ENCODE measurements at regions not wholly inside any gene's neighbourhood (a gene's known extent, or its start where the extent isn't known, plus 50 kb on each side); places are given as distances from the start of the nearest gene placed in this dataset.

DNA sequence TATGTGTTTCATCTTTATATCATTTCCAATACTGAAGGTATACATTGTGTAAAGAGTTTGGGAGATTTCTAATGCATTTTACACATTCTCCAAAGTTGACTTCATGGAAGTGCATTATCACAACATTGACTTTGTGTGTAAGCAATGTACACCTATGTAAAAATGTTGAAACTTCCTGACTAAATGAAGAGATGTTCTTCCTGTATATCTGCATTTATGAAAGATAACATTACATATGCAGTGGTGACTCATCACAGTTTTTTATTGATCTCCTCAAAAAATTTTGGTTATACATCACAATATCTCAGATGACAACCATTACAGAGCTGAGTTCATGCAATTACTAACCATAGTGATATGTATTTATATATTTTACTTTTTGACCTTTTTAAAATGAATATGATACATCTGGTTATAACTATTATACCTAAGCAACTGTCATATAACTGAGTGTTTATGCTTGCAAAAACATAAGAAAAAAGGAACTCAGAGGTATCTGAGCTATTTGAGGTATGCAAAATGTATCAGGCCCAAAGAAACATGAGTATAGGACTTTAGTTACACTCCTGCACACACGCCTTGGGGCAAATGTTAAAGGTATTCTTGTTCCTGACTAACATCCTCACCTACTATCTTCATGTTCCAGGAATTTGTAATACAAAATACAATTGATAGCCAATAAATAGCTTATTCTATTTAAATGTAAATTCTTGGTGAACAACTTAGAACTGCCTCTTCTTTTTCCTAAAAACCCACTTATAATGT lies 88.2 kb upstream of the OLFM3 start:
- Histone ChIP-seq H3K4me3 (ENCODE audit: low read depth, low read length) (no peak overlapping the region), H3K9me3 (ENCODE audit: control insufficient read depth, insufficient read depth, low read length) (peaks cover 3% of the 10 kb centered on the region), H3K27me3 (ENCODE audit: control insufficient read depth, insufficient read depth, low read length) (no peaks in the 10 kb centered on the region), H3K27ac (ENCODE audit: low read depth, low read length) (no peak overlapping the region)
- TF ChIP-seq, protein P1, sequence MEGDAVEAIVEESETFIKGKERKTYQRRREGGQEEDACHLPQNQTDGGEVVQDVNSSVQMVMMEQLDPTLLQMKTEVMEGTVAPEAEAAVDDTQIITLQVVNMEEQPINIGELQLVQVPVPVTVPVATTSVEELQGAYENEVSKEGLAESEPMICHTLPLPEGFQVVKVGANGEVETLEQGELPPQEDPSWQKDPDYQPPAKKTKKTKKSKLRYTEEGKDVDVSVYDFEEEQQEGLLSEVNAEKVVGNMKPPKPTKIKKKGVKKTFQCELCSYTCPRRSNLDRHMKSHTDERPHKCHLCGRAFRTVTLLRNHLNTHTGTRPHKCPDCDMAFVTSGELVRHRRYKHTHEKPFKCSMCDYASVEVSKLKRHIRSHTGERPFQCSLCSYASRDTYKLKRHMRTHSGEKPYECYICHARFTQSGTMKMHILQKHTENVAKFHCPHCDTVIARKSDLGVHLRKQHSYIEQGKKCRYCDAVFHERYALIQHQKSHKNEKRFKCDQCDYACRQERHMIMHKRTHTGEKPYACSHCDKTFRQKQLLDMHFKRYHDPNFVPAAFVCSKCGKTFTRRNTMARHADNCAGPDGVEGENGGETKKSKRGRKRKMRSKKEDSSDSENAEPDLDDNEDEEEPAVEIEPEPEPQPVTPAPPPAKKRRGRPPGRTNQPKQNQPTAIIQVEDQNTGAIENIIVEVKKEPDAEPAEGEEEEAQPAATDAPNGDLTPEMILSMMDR (IDR thresholded peaks at IDR 0.05; ENCODE audit: low read depth, low read length) = no peak
- ChIA-PET POLR2A (no interaction called here), CTCF (no interaction called here)
- no peak for DNase-seq (ENCODE audit: low read depth, low spot score)

DNA sequence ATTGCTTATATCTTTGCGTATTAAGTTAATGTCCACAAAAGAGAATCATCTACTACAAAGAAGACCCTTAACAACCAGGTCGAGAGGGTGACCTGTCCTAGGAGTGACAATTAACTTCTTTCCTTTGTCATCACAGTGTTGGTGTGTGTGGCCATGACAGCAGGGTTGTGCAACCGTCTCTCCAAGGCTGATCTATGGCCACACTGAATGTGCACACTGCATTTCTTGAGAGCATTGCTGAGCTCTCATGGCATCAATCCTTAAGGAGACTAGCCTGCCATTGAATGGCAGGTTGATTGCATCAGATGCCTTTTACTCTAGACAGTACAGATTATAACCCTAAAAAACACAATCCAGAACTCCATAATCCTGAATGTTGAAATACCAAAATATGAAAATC lies 86.5 kb upstream of the OLFM3 start:
- Histone ChIP-seq H3K4me3 (ENCODE audit: low read depth, low read length) (no peak overlapping the region), H3K9me3 (ENCODE audit: control insufficient read depth, insufficient read depth, low read length) (peaks cover 3% of the 10 kb centered on the region), H3K27me3 (ENCODE audit: control insufficient read depth, insufficient read depth, low read length) (no peaks in the 10 kb centered on the region), H3K27ac (ENCODE audit: low read depth, low read length) (no peak overlapping the region)
- DNase-seq (ENCODE audit: low read depth, low spot score) = no peak
- CTCF ChIA-PET = no interaction called here
- POLR2A ChIA-PET = no interaction called here
- TF ChIP-seq, protein P1 (IDR thresholded peaks at IDR 0.05; ENCODE audit: low read depth, low read length) = no peak

DNA sequence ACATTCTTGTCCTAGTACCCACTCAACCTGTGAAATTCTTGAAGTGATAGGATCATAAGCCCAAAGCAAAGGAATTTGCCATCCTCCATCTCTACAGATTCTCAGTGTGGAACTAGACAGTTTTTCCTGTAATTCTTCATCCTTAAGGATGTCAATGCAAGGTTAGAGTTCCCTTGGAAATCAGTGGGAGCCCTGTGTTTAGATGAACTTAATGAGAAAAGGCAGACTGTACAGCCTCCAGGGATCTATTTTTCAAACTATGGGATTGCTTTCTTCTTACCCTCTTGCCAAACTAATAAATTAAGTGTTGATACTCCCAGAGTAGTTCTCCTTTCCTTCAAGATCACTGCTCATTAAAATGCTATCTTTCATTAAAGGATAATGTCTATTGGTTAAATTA lies 78.1 kb upstream of the OLFM3 start:
- no peak for DNase-seq (ENCODE audit: low read depth, low spot score)
- H3K9me3 ChIP-seq (ENCODE audit: control insufficient read depth, insufficient read depth, low read length) = no peaks in the 10 kb centered on the region
- H3K4me3 ChIP-seq (ENCODE audit: low read depth, low read length) = no peak overlapping the region
- TF ChIP-seq, protein P1 (IDR thresholded peaks at IDR 0.05; ENCODE audit: low read depth, low read length) = no peak
- H3K27me3 ChIP-seq (ENCODE audit: control insufficient read depth, insufficient read depth, low read length) = no peaks in the 10 kb centered on the region
- ChIA-PET POLR2A (no interaction called here), CTCF (no interaction called here)
- no peak overlapping the region for H3K27ac ChIP-seq (ENCODE audit: low read depth, low read length)

DNA sequence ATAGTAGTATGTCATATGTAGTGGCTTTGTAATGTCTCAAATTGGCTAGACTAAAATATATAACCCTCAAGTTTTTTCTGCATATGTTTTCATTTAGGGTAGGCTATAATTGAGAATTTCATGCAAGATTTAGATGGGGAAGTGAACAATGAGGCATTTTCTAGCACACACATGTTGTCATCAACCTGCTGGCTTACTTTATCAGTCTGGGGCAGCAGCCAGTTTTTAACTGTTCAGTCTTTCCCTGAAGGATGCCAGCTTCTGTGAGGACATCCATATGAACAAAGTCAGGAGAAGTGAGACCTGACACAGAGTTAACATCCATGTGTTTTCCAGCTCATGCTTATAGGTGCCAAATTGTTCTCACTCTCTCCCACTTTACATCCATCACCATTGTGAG lies 74.7 kb upstream of the OLFM3 start:
- Histone ChIP-seq H3K27me3 (ENCODE audit: control insufficient read depth, insufficient read depth, low read length) (no peaks in the 10 kb centered on the region), H3K4me3 (ENCODE audit: low read depth, low read length) (no peak overlapping the region), H3K9me3 (ENCODE audit: control insufficient read depth, insufficient read depth, low read length) (no peaks in the 10 kb centered on the region), H3K27ac (ENCODE audit: low read depth, low read length) (no peak overlapping the region)
- TF ChIP-seq, protein P1 (IDR thresholded peaks at IDR 0.05; ENCODE audit: low read depth, low read length) = no peak
- POLR2A ChIA-PET = no interaction called here
- CTCF ChIA-PET = no interaction called here
- no peak for DNase-seq (ENCODE audit: low read depth, low spot score)

DNA sequence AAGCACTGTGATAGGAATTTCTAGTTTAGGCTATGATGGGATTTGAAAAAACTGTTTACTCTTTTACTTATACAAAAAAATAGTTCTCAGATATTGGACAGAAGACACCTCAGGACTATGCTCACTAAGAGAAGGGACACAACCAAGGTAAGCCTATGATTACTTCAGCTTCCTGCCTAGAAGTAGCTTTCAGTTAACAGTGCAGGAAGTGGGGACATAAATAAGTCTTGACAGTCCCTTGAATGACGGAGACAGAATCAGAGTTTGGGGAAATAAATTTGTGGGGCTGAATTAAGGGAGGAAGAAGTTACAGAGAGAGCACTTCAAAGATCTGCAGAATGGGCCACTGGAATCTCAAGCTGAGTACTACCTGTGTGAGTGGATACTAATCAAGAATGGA lies 53.8 kb upstream of the OLFM3 start:
- TF ChIP-seq, protein P1 (IDR thresholded peaks at IDR 0.05; ENCODE audit: low read depth, low read length) = no peak
- Histone ChIP-seq H3K27ac (ENCODE audit: low read depth, low read length) (no peak overlapping the region), H3K4me3 (ENCODE audit: low read depth, low read length) (no peak overlapping the region), H3K27me3 (ENCODE audit: control insufficient read depth, insufficient read depth, low read length) (no peaks in the 10 kb centered on the region), H3K9me3 (ENCODE audit: control insufficient read depth, insufficient read depth, low read length) (peaks cover 14% of the 10 kb centered on the region; the same call in 1 of the 2 replicates)
- CTCF ChIA-PET = no interaction called here
- no peak for DNase-seq (ENCODE audit: low read depth, low spot score)
- POLR2A ChIA-PET = no interaction called here

Data from AG04450 (cell line).